ENCODE measurements at regions not wholly inside any gene's neighbourhood (a gene's known extent, or its start where the extent isn't known, plus 50 kb on each side); places are given as distances from the start of the nearest gene placed in this dataset.
"Not testable (repeated sequence)": the region's sequence is repeated elsewhere in the genome, so short reads cannot be mapped to it uniquely, and the experiment has no call there.

GRCh38 chr4:104662269-104662668 lies 167.6 kb upstream of the CXXC4 start:
- in situ Hi-C loops (cut with MboI; ENCODE audit: low sequenced_read_pairs): not testable (repeated sequence)

GRCh38 chr4:104677116-104677515 lies 182.4 kb upstream of the CXXC4 start:
- in situ Hi-C loops (cut with MboI; ENCODE audit: low sequenced_read_pairs): no loop called here

GRCh38 chr4:104682311-104682710 lies 187.6 kb upstream of the CXXC4 start:
- in situ Hi-C loops (cut with MboI; ENCODE audit: low sequenced_read_pairs): no loop called here

- in situ Hi-C loops (cut with MboI; ENCODE audit: low sequenced_read_pairs): no loop called here
Observed at GRCh38 chr4:104693601-104694201, 199.0 kb upstream of the CXXC4 start.

- in situ Hi-C loops (cut with MboI; ENCODE audit: low sequenced_read_pairs): no loop called here
Observed at GRCh38 chr4:104716584-104716983, 221.9 kb upstream of the CXXC4 start.

GRCh38 chr4:104719539-104720230 lies 225.0 kb upstream of the CXXC4 start:
- in situ Hi-C loops (cut with MboI; ENCODE audit: low sequenced_read_pairs): no loop called here

- in situ Hi-C loops (cut with MboI; ENCODE audit: low sequenced_read_pairs): no loop called here
Observed at GRCh38 chr4:104722467-104722866, 227.8 kb upstream of the CXXC4 start.

- in situ Hi-C loops (cut with MboI; ENCODE audit: low sequenced_read_pairs): no loop called here
Observed at GRCh38 chr4:104726002-104726401, 231.3 kb upstream of the CXXC4 start.

GRCh38 chr4:104727643-104728042 lies 232.9 kb upstream of the CXXC4 start:
- in situ Hi-C loops (cut with MboI; ENCODE audit: low sequenced_read_pairs): no loop called here

GRCh38 chr4:104728380-104729122 lies 233.9 kb upstream of the CXXC4 start:
- in situ Hi-C loops (cut with MboI; ENCODE audit: low sequenced_read_pairs): no loop called here

- in situ Hi-C loops (cut with MboI; ENCODE audit: low sequenced_read_pairs): no loop called here
Observed at GRCh38 chr4:104732766-104733165, 238.1 kb upstream of the CXXC4 start.

- in situ Hi-C loops (cut with MboI; ENCODE audit: low sequenced_read_pairs): no loop called here
Observed at GRCh38 chr4:104735174-104735573, 240.5 kb upstream of the CXXC4 start.

GRCh38 chr4:104740161-104740560 lies 245.5 kb upstream of the CXXC4 start:
- in situ Hi-C loops (cut with MboI; ENCODE audit: low sequenced_read_pairs): no loop called here

- in situ Hi-C loops (cut with MboI; ENCODE audit: low sequenced_read_pairs): no loop called here
Observed at GRCh38 chr4:104743215-104743653, 248.5 kb upstream of the CXXC4 start.

GRCh38 chr4:104747635-104748034 lies 252.9 kb upstream of the CXXC4 start:
- in situ Hi-C loops (cut with MboI; ENCODE audit: low sequenced_read_pairs): no loop called here

- in situ Hi-C loops (cut with MboI; ENCODE audit: low sequenced_read_pairs): no loop called here
Observed at GRCh38 chr4:104749062-104749461, 254.4 kb upstream of the CXXC4 start.

GRCh38 chr4:104750008-104750407 lies 255.3 kb upstream of the CXXC4 start:
- in situ Hi-C loops (cut with MboI; ENCODE audit: low sequenced_read_pairs): no loop called here

- in situ Hi-C loops (cut with MboI; ENCODE audit: low sequenced_read_pairs): no loop called here
Observed at GRCh38 chr4:104751468-104751867, 256.8 kb upstream of the CXXC4 start.

- in situ Hi-C loops (cut with MboI; ENCODE audit: low sequenced_read_pairs): no loop called here
Observed at GRCh38 chr4:104752337-104752736, 257.6 kb upstream of the CXXC4 start.

- in situ Hi-C loops (cut with MboI; ENCODE audit: low sequenced_read_pairs): no loop called here
Observed at GRCh38 chr4:104756837-104757236, 262.1 kb upstream of the CXXC4 start.

GRCh38 chr4:104758574-104758973 lies 263.9 kb upstream of the CXXC4 start:
- in situ Hi-C loops (cut with MboI; ENCODE audit: low sequenced_read_pairs): no loop called here
